Astrocyte (in vitro differentiated cells and primary cell): ENCODE measurements at regions not wholly inside any gene's neighbourhood (a gene's known extent, or its start where the extent isn't known, plus 50 kb on each side); places are given as distances from the start of the nearest gene placed in this dataset.

ENCODE experiments used
- DNase-seq: peaks from one replicate; pipeline ENCODE4 v3.0.0-alpha.2; 2010; ENCODE audit warnings: low read depth
- FAIRE-seq: peaks from 2 replicates; lab custom pipeline; 2011; peaks lifted over from hg19 to GRCh38; lab: Jason Lieb, UNC
- H2AFZ ChIP-seq: 2 replicates; pipeline ENCODE4 v1.6.0; 2012; ENCODE audit warnings: low read depth, low read length, inconsistent platforms
- H3K27ac ChIP-seq: 2 replicates; pipeline ENCODE4 v1.5.1; 2011; ENCODE audit warnings: low read depth, low read length, inconsistent platforms
- H3K27me3 ChIP-seq: 2 replicates; pipeline ENCODE4 v1.6.0; 2011; ENCODE audit warnings: low read length, inconsistent platforms; ENCODE audit not compliant: insufficient read depth
- H3K36me3 ChIP-seq: 2 replicates; pipeline ENCODE4 v1.5.1; 2011; ENCODE audit warnings: low read length, inconsistent platforms; ENCODE audit not compliant: insufficient read depth
- H3K4me1 ChIP-seq: 2 replicates; pipeline ENCODE4 v1.5.1; 2011; ENCODE audit warnings: low read length, inconsistent platforms; ENCODE audit not compliant: insufficient read depth
- H3K4me2 ChIP-seq: 2 replicates; pipeline ENCODE4 v1.6.0; 2012; ENCODE audit warnings: low read length, inconsistent platforms
- H3K4me3 ChIP-seq: 2 replicates; pipeline ENCODE4 v1.5.1; 2011; ENCODE audit warnings: low read depth, mild to moderate bottlenecking, low read length, inconsistent platforms; ENCODE audit not compliant: insufficient read depth
- H3K79me2 ChIP-seq: 2 replicates; pipeline ENCODE4 v1.6.0; 2012; ENCODE audit warnings: mild to moderate bottlenecking, low read length, inconsistent platforms; ENCODE audit not compliant: insufficient read depth
- H3K9ac ChIP-seq: 2 replicates; pipeline ENCODE4 v1.6.0; 2012; ENCODE audit warnings: mild to moderate bottlenecking, low read length, inconsistent platforms
- H3K9me3 ChIP-seq: 2 replicates; pipeline ENCODE4 v1.5.1; 2012; ENCODE audit warnings: low read depth, mild to moderate bottlenecking, low read length, inconsistent platforms; ENCODE audit not compliant: insufficient read depth
- H4K20me1 ChIP-seq: 2 replicates; pipeline ENCODE4 v1.6.0; 2012; ENCODE audit warnings: low read length, inconsistent platforms; ENCODE audit not compliant: insufficient read depth
- H3K27ac Mint-ChIP-seq: one replicate; pipeline ENCODE4 v1.8.0; 2021; ENCODE audit warnings: mild to moderate bottlenecking, mixed read lengths; ENCODE audit not compliant: unreplicated experiment
- H3K27me3 Mint-ChIP-seq: one replicate; pipeline ENCODE4 v1.8.0; 2021; ENCODE audit warnings: low read depth, mixed read lengths; ENCODE audit not compliant: unreplicated experiment
- H3K36me3 Mint-ChIP-seq: one replicate; pipeline ENCODE4 v1.8.0; 2021; ENCODE audit warnings: low read depth, mixed read lengths; ENCODE audit not compliant: unreplicated experiment
- H3K4me1 Mint-ChIP-seq: one replicate; pipeline ENCODE4 v1.8.0; 2021; ENCODE audit warnings: low read depth, mixed read lengths; ENCODE audit not compliant: unreplicated experiment
- H3K4me3 Mint-ChIP-seq: one replicate; pipeline ENCODE4 v1.8.0; 2021; ENCODE audit warnings: mild to moderate bottlenecking, moderate library complexity, mixed read lengths; ENCODE audit not compliant: unreplicated experiment
- H3K9me3 Mint-ChIP-seq: one replicate; pipeline ENCODE4 v1.8.0; 2021; ENCODE audit warnings: mild to moderate bottlenecking, mixed read lengths; ENCODE audit not compliant: unreplicated experiment
- CTCF ChIP-seq: IDR thresholded peaks from 2 replicates; pipeline ENCODE4 v1.5.1; 2011; ENCODE audit warnings: low read depth, mild to moderate bottlenecking, inconsistent platforms, low read length, moderate library complexity; ENCODE audit not compliant: insufficient read depth
- EZH2 ChIP-seq: IDR thresholded peaks from 2 replicates; pipeline ENCODE4 v1.6.1; 2012; ENCODE audit warnings: mild to moderate bottlenecking, low read length, inconsistent platforms; ENCODE audit not compliant: insufficient read depth

DNA sequence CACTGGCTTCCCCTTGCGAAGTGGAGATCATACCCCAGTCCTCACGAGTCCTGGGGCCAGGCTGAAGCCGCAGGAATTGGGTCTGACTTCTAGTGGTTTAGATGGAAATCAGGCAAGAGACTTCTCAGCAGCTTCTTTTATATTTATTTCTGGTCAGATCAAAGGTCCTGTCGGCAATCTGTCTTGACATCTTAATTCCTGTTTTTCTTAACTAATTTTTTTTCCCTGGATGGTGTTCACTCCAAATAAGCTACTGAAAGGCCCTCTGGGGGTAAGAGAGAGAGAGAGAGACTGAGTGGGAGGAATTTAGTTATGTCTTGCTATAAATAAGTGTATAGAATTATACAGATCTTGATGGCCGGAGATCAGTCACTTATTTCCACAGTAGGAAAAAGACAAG is 698.7 kb upstream of the TBX3 start:
- Histone ChIP-seq H3K9ac (no peak overlapping the region), H3K36me3 (no peaks in the 10 kb centered on the region), H2AFZ (no peak overlapping the region), H3K79me2 (no peaks in the 10 kb centered on the region), H3K4me2 (no peak overlapping the region), H3K27me3 (no peaks in the 10 kb centered on the region), H3K4me1 (peaks cover 8% of the 10 kb centered on the region), H4K20me1 (no peaks in the 10 kb centered on the region), H3K4me3 (no peak overlapping the region), H3K27ac (no peak overlapping the region), H3K9me3 (no peaks in the 10 kb centered on the region)
- Mint-ChIP-seq H3K27me3 (peaks cover 50% of the 10 kb centered on the region), H3K4me3 (no peak overlapping the region), H3K27ac (no peak overlapping the region), H3K4me1 (no peaks in the 10 kb centered on the region), H3K36me3 (no peaks in the 10 kb centered on the region), H3K9me3 (no peaks in the 10 kb centered on the region)
- no peak for FAIRE-seq
- DNase-seq, result no peak
- TF ChIP-seq EZH2 (no peak), CTCF (no peak)

GRCh38 chr12:115380546-115381120 is 696.7 kb upstream of the TBX3 start:
- FAIRE-seq (no peak), DNase-seq (no peak)
- no peaks in the 10 kb centered on the region for H3K9me3 Mint-ChIP-seq
- H3K4me3 ChIP-seq, result no peak overlapping the region
- H3K27ac Mint-ChIP-seq, result no peak overlapping the region
- H3K27ac ChIP-seq, result no peak overlapping the region
- H4K20me1 ChIP-seq, result no peaks in the 10 kb centered on the region
- H3K9me3 ChIP-seq, result no peaks in the 10 kb centered on the region
- no peak overlapping the region for H3K4me2 ChIP-seq
- peaks cover 45% of the 10 kb centered on the region for H3K27me3 Mint-ChIP-seq
- H3K4me3 Mint-ChIP-seq, result no peak overlapping the region
- no peaks in the 10 kb centered on the region for H3K36me3 Mint-ChIP-seq
- no peaks in the 10 kb centered on the region for H3K36me3 ChIP-seq
- no peaks in the 10 kb centered on the region for H3K27me3 ChIP-seq
- no peak for TF ChIP-seq EZH2
- TF ChIP-seq CTCF, result no peak
- no peak overlapping the region for H3K9ac ChIP-seq
- peaks cover 9% of the 10 kb centered on the region for H3K4me1 ChIP-seq
- peaks cover 2% of the 10 kb centered on the region for H3K4me1 Mint-ChIP-seq
- no peak overlapping the region for H2AFZ ChIP-seq
- H3K79me2 ChIP-seq, result no peaks in the 10 kb centered on the region

GRCh38 chr12:115378291-115378690 is 694.3 kb upstream of the TBX3 start:
- Histone ChIP-seq H4K20me1 (no peaks in the 10 kb centered on the region), H3K27ac (no peak overlapping the region), H3K4me1 (peaks cover 11% of the 10 kb centered on the region), H3K4me2 (no peak overlapping the region), H3K27me3 (no peaks in the 10 kb centered on the region), H3K4me3 (no peak overlapping the region), H3K9me3 (no peaks in the 10 kb centered on the region), H3K36me3 (no peaks in the 10 kb centered on the region), H3K9ac (no peak overlapping the region), H2AFZ (no peak overlapping the region), H3K79me2 (no peaks in the 10 kb centered on the region)
- Mint-ChIP-seq H3K4me3 (no peak overlapping the region), H3K27me3 (peaks cover 49% of the 10 kb centered on the region), H3K4me1 (peaks cover 11% of the 10 kb centered on the region), H3K36me3 (no peaks in the 10 kb centered on the region), H3K9me3 (peaks cover 2% of the 10 kb centered on the region), H3K27ac (no peak overlapping the region)
- FAIRE-seq, result no peak
- TF ChIP-seq EZH2 (no peak), CTCF (no peak)
- no peak for DNase-seq
